Ishikawa (cell line): ENCODE measurements at regions not wholly inside any gene's neighbourhood (a gene's known extent, or its start where the extent isn't known, plus 50 kb on each side); places are given as distances from the start of the nearest gene placed in this dataset.

Source experiments
- CEBPB ChIP-seq: IDR thresholded peaks from 2 replicates; pipeline ENCODE4 v1.6.1; 2012
- CREB1 ChIP-seq: IDR thresholded peaks from 2 replicates; pipeline ENCODE4 v1.6.1; 2012; ENCODE audit warnings: low read depth
- EGR1 ChIP-seq: IDR thresholded peaks from 2 replicates; pipeline ENCODE4 v1.6.1; 2012
- EP300 ChIP-seq: IDR thresholded peaks from 2 replicates; pipeline ENCODE4 v1.6.1; 2012; ENCODE audit warnings: borderline replicate concordance
- FOXM1 ChIP-seq: IDR thresholded peaks from 2 replicates; pipeline ENCODE4 v1.6.1; 2012; ENCODE audit warnings: low read depth, borderline replicate concordance
- NFIC ChIP-seq: IDR thresholded peaks from 2 replicates; pipeline ENCODE4 v1.6.1; 2012
- RAD21 ChIP-seq: IDR thresholded peaks from 2 replicates; pipeline ENCODE4 v1.6.1; 2012; ENCODE audit warnings: low read depth
- TAF1 ChIP-seq: IDR thresholded peaks from 2 replicates; pipeline ENCODE4 v1.6.1; 2012; ENCODE audit warnings: low read depth, mild to moderate bottlenecking
- TCF12 ChIP-seq: IDR thresholded peaks from 2 replicates; pipeline ENCODE4 v1.6.1; 2012; ENCODE audit warnings: low read depth
- TEAD4 ChIP-seq: IDR thresholded peaks from 2 replicates; pipeline ENCODE4 v1.6.1; 2012
- YY1 ChIP-seq: IDR thresholded peaks from 2 replicates; pipeline ENCODE4 v1.6.1; 2012; ENCODE audit warnings: low read depth
- ZBTB7A ChIP-seq: IDR thresholded peaks from 2 replicates; pipeline ENCODE4 v1.6.1; 2012; ENCODE audit warnings: low read depth
- TF ChIP-seq, protein P1 (sequence below): IDR thresholded peaks from 2 replicates; pipeline ENCODE4 v1.6.1; 2012
- TF ChIP-seq, protein P2 (sequence below): IDR thresholded peaks from 2 replicates; pipeline ENCODE4 v1.6.1; 2012
- TF ChIP-seq, protein P3 (sequence below): IDR thresholded peaks from 2 replicates; pipeline ENCODE4 v1.6.1; 2012; ENCODE audit warnings: low read depth, mild to moderate bottlenecking

DNA sequence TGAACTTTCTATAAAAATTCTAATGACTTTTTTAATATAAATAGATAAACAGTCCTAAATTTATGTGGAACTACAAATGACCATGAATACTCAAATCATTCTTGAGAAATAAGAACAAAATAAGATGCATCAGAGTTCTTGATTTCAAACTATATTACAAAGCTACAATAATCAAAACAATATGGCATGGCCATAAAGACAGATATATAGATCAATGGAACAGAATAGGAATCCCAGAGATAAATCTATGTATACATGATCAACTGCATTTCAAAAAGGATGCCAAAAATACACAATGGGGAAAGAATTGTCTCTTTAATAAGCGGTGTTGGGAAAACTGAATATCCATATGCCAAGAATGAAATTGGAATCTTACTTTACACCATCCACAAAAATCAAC is 98.4 kb upstream of the IL15 start:
- no peak for TF ChIP-seq FOXM1

DNA sequence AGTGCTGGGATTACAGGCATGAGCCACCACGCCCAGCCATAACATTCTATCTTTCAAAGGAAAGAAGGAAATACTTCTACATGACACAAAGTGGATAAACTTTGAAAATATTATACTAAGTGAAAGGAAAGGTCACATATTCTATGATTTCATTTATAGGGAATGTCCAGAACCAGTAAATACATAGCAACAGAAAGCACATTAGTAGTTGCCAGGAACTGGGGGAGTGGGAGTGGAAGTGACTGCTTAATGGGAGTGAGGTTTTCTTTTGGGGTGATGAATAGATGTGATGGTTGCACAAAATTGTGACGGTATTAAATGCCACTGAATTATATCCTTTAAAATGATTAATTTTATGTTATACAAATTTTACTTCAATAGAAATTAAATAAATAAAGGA is 95.7 kb upstream of the IL15 start:
- no peak for TF ChIP-seq NFIC
- no peak for TF ChIP-seq FOXM1
- TF ChIP-seq TCF12 = no peak
- TF ChIP-seq TEAD4 = no peak
- no peak for TF ChIP-seq RAD21
- TF ChIP-seq, protein P1, sequence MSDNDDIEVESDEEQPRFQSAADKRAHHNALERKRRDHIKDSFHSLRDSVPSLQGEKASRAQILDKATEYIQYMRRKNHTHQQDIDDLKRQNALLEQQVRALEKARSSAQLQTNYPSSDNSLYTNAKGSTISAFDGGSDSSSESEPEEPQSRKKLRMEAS = no peak
- no peak for TF ChIP-seq TAF1
- no peak for TF ChIP-seq CREB1
- no peak for TF ChIP-seq YY1
- TF ChIP-seq, protein P2, sequence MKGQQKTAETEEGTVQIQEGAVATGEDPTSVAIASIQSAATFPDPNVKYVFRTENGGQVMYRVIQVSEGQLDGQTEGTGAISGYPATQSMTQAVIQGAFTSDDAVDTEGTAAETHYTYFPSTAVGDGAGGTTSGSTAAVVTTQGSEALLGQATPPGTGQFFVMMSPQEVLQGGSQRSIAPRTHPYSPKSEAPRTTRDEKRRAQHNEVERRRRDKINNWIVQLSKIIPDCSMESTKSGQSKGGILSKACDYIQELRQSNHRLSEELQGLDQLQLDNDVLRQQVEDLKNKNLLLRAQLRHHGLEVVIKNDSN = no peak
- TF ChIP-seq, protein P3, sequence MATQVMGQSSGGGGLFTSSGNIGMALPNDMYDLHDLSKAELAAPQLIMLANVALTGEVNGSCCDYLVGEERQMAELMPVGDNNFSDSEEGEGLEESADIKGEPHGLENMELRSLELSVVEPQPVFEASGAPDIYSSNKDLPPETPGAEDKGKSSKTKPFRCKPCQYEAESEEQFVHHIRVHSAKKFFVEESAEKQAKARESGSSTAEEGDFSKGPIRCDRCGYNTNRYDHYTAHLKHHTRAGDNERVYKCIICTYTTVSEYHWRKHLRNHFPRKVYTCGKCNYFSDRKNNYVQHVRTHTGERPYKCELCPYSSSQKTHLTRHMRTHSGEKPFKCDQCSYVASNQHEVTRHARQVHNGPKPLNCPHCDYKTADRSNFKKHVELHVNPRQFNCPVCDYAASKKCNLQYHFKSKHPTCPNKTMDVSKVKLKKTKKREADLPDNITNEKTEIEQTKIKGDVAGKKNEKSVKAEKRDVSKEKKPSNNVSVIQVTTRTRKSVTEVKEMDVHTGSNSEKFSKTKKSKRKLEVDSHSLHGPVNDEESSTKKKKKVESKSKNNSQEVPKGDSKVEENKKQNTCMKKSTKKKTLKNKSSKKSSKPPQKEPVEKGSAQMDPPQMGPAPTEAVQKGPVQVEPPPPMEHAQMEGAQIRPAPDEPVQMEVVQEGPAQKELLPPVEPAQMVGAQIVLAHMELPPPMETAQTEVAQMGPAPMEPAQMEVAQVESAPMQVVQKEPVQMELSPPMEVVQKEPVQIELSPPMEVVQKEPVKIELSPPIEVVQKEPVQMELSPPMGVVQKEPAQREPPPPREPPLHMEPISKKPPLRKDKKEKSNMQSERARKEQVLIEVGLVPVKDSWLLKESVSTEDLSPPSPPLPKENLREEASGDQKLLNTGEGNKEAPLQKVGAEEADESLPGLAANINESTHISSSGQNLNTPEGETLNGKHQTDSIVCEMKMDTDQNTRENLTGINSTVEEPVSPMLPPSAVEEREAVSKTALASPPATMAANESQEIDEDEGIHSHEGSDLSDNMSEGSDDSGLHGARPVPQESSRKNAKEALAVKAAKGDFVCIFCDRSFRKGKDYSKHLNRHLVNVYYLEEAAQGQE = no peak
- no peak for TF ChIP-seq ZBTB7A
- TF ChIP-seq EGR1 = no peak

DNA sequence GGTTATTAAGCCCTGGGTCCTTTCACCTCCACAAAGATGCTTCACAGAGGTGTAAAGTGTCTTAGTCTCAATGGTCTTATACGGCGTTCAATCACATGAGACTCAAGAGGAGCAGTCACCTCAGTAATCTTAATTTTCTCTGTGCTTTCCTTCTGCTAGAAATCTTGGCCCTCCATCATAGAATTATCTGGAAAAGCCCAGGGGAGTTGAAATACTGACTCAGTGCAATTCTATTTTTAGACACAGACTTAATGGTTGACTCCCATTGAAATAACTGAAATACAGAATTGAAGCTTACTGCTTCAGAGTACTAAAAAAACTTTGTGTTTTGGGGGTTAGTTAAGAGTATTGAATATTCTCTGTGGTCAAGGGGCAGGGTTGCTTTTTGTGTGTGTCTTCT is 94.5 kb upstream of the IL15 start:
- no peak for TF ChIP-seq TEAD4

DNA sequence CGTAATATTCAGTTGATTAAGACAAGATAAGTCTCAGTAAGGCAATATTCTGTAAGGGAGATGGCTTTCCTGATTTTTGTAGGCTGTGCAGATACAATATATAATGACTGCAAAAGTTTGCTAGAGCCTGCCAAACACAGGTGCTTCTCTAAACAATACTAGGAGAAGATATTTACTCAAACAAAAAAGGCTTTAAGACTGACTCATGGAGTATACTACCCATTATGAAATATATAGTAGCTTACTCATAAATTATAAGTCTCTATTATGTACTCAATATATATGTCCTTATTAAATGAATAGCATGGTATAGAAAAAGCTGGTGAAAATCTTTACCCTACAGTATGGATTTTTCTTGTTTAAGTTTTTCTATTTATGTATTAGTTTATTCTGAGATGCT is 93.2 kb upstream of the IL15 start:
- TF ChIP-seq, protein P2 = no peak
- no peak for TF ChIP-seq FOXM1
- TF ChIP-seq, protein P3 = no peak
- no peak for TF ChIP-seq ZBTB7A
- no peak for TF ChIP-seq TEAD4
- TF ChIP-seq TAF1 = no peak
- no peak for TF ChIP-seq YY1
- no peak for TF ChIP-seq CREB1
- TF ChIP-seq RAD21 = no peak
- TF ChIP-seq, protein P1 = no peak
- TF ChIP-seq NFIC = no peak
- TF ChIP-seq CEBPB = no peak
- TF ChIP-seq EGR1 = no peak
- no peak for TF ChIP-seq EP300
- no peak for TF ChIP-seq TCF12

DNA sequence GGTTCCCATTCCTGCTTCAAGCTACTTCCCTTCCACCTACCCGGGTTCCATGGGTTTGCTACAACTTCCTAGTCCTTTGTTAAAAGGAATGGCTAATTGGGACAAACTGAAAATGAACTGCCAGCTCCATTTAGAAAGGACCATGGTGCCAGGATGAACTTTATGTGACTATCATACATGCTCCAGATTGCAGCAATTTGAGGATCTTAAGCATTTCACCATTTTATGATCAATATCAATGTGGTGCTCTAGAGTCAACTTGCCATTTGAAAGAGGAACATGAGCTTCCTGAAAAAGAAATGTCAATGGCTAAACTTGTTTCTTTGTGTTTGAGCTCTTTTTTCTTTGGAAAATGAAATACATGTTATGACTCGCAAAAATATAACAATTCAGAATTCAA is 92.7 kb upstream of the IL15 start:
- TF ChIP-seq EP300 (no peak), YY1 (no peak), CREB1 (no peak), CEBPB (no peak), TCF12 (no peak), TEAD4 (no peak), RAD21 (no peak), NFIC (no peak), ZBTB7A (no peak)
- TF ChIP-seq, protein P2 = no peak

DNA sequence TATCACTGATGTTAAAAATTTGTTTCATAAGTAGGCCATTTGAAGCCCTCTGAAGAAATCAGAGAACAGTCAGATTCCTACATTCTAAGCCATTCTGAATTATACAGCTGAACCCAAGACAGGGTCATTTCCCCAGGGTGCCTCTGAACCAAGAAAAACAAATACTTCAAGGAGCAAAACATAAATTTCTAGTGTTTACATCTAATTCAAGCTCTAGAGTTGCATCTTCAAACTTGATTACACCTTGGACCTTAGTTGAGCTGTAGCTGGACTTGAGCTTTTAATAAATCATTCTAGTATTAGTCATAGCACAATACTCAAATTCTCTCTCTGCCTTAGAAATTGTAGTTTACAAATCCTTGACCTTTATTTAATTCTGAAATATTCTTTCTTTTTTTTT is 87.6 kb upstream of the IL15 start:
- TF ChIP-seq RAD21 = no peak
- TF ChIP-seq, protein P2 = no peak
- TF ChIP-seq, protein P1 = no peak
- no peak for TF ChIP-seq EGR1
- TF ChIP-seq CREB1 = no peak
- TF ChIP-seq TEAD4 = no peak
- TF ChIP-seq TCF12 = no peak
- no peak for TF ChIP-seq YY1
- TF ChIP-seq NFIC = no peak
- no peak for TF ChIP-seq TAF1
